ENCODE measurements at regions not wholly inside any gene's neighbourhood (a gene's known extent, or its start where the extent isn't known, plus 50 kb on each side); places are given as distances from the start of the nearest gene placed in this dataset.

- POLR2A ChIA-PET (ENCODE audit: low non-redundant PET) = no interaction called here
- no peak overlapping the region for H3K27ac ChIP-seq
- no peak for DNase-seq (ENCODE audit: low spot score)
- no peak for TF ChIP-seq CTCF (conservative IDR thresholded peaks at IDR 0.05; ENCODE audit: low read depth)
- CTCF ChIA-PET = no interaction called here
Observed at GRCh38 chr12:11517080-11517479, 121.7 kb upstream of the PRB2 start.

- TF ChIP-seq CTCF (conservative IDR thresholded peaks at IDR 0.05; ENCODE audit: low read depth) = no peak
- POLR2A ChIA-PET (ENCODE audit: low non-redundant PET) = interaction anchor here (0.6 kb wide), 1 partner anchor 420 kb away, joined by 7 read pairs; no protein-coding TSS in a partner anchor
- no peak for DNase-seq (ENCODE audit: low spot score)
- no peak overlapping the region for H3K27ac ChIP-seq
- CTCF ChIA-PET = no interaction called here
Observed at GRCh38 chr12:11524446-11524845, 125.0 kb upstream of the ETV6 start.

GRCh38 chr12:11534064-11534463 is 115.4 kb upstream of the ETV6 start:
- no peak overlapping the region for H3K27ac ChIP-seq
- CTCF ChIA-PET = no interaction called here
- POLR2A ChIA-PET (ENCODE audit: low non-redundant PET) = no interaction called here
- no peak for TF ChIP-seq CTCF (conservative IDR thresholded peaks at IDR 0.05; ENCODE audit: low read depth)
- no peak for DNase-seq (ENCODE audit: low spot score)

GRCh38 chr12:11535127-11535526 is 114.3 kb upstream of the ETV6 start:
- POLR2A ChIA-PET (ENCODE audit: low non-redundant PET) = no interaction called here
- no peak overlapping the region for H3K27ac ChIP-seq

GRCh38 chr12:11539156-11539555 is 110.3 kb upstream of the ETV6 start:
- no peak for TF ChIP-seq CTCF (conservative IDR thresholded peaks at IDR 0.05; ENCODE audit: low read depth)
- DNase-seq (ENCODE audit: low spot score) = no peak
- ChIA-PET POLR2A (ENCODE audit: low non-redundant PET) (no interaction called here), CTCF (no interaction called here)
- no peak overlapping the region for H3K27ac ChIP-seq

More at GRCh38 chr12:11535127-11535526, 114.3 kb upstream of the ETV6 start:
- no peak for DNase-seq (ENCODE audit: low spot score)
- no peak for TF ChIP-seq CTCF (conservative IDR thresholded peaks at IDR 0.05; ENCODE audit: low read depth)
- CTCF ChIA-PET = no interaction called here

GRCh38 chr12:11540156-11540555 is 109.3 kb upstream of the ETV6 start:
- POLR2A ChIA-PET (ENCODE audit: low non-redundant PET) = no interaction called here
- no peak for DNase-seq (ENCODE audit: low spot score)
- CTCF ChIA-PET = no interaction called here
- no peak for TF ChIP-seq CTCF (conservative IDR thresholded peaks at IDR 0.05; ENCODE audit: low read depth)
- H3K27ac ChIP-seq = no peak overlapping the region
